ENCODE measurements at regions not wholly inside any gene's neighbourhood (a gene's known extent, or its start where the extent isn't known, plus 50 kb on each side); places are given as distances from the start of the nearest gene placed in this dataset.

GRCh38 chr1:104804147-104804546, 1054.4 kb downstream of the AMY1C start:
- TF ChIP-seq, protein P1, sequence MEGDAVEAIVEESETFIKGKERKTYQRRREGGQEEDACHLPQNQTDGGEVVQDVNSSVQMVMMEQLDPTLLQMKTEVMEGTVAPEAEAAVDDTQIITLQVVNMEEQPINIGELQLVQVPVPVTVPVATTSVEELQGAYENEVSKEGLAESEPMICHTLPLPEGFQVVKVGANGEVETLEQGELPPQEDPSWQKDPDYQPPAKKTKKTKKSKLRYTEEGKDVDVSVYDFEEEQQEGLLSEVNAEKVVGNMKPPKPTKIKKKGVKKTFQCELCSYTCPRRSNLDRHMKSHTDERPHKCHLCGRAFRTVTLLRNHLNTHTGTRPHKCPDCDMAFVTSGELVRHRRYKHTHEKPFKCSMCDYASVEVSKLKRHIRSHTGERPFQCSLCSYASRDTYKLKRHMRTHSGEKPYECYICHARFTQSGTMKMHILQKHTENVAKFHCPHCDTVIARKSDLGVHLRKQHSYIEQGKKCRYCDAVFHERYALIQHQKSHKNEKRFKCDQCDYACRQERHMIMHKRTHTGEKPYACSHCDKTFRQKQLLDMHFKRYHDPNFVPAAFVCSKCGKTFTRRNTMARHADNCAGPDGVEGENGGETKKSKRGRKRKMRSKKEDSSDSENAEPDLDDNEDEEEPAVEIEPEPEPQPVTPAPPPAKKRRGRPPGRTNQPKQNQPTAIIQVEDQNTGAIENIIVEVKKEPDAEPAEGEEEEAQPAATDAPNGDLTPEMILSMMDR (IDR thresholded peaks at IDR 0.05; ENCODE audit: borderline replicate concordance, extremely low read depth, low read length, poor library complexity, severe bottlenecking): no peak
- TF ChIP-seq EZH2 (IDR thresholded peaks at IDR 0.05; ENCODE audit: borderline replicate concordance, low read depth, low read length, severe bottlenecking): no peak
